Dedifferentiated amniotic fluid mesenchymal stem cell (primary cell): ENCODE measurements at regions not wholly inside any gene's neighbourhood (a gene's known extent, or its start where the extent isn't known, plus 50 kb on each side); places are given as distances from the start of the nearest gene placed in this dataset.

Experiments
- DNase-seq: peaks from one replicate; pipeline ENCODE4 v3.0.0-alpha.2; 2016; ENCODE audit errors: extremely low spot score

GRCh38 chr10:35704401-35704800 is 62.3 kb upstream of the FZD8 start:
- no peak for DNase-seq

GRCh38 chr10:35700487-35700882 is 58.4 kb upstream of the FZD8 start:
- DNase-seq = no peak

- DNase-seq = no peak
These were observed 57.9 kb upstream of the FZD8 start for GRCh38 chr10:35699848-35700486.

GRCh38 chr10:35696392-35697287 is 54.5 kb upstream of the FZD8 start:
- no peak for DNase-seq

- DNase-seq = no peak
These were observed 51.7 kb upstream of the FZD8 start for GRCh38 chr10:35693800-35694199.
